K562 (cell line): ENCODE measurements at regions not wholly inside any gene's neighbourhood (a gene's known extent, or its start where the extent isn't known, plus 50 kb on each side); places are given as distances from the start of the nearest gene placed in this dataset.

Experiments
- FOXK1 ChIP-seq: sonication (generic); formaldehyde crosslinking; IDR thresholded peaks from 2 replicates; pipeline ENCODE4 v1.8.0; 2022; ENCODE audit warnings: missing genetic modification reagents, mild to moderate bottlenecking, borderline replicate concordance
- RBM14 ChIP-seq: fragments of 200-400 bp; formaldehyde crosslinking; IDR thresholded peaks from 2 replicates; pipeline ENCODE4 v1.6.1; 2018; ENCODE audit warnings: low read depth, mild to moderate bottlenecking, low read length, moderate library complexity, borderline replicate concordance; ENCODE audit not compliant: insufficient read depth

- TF ChIP-seq RBM14 (no peak), FOXK1 (CRISPR knock-in tag) (no peak)
Measured at GRCh38 chr2:126317790-126318431, 338.0 kb upstream of the GYPC start.
